Fibroblast of villous mesenchyme (primary cell): ENCODE measurements at regions not wholly inside any gene's neighbourhood (a gene's known extent, or its start where the extent isn't known, plus 50 kb on each side); places are given as distances from the start of the nearest gene placed in this dataset.

ENCODE experiments used
- DNase-seq: peaks from one replicate; pipeline ENCODE4 v3.0.0-alpha.2; 2010; ENCODE audit warnings: low read depth
- H3K4me3 ChIP-seq: 2 replicates; pipeline ENCODE4 v1.5.1; 2011; ENCODE audit warnings: low read depth, mild to moderate bottlenecking, low read length
- TF ChIP-seq, protein P1 (sequence below): IDR thresholded peaks from 2 replicates; pipeline ENCODE4 v1.5.1; 2012; ENCODE audit warnings: low read depth, mild to moderate bottlenecking, low read length; ENCODE audit not compliant: insufficient read depth

DNA sequence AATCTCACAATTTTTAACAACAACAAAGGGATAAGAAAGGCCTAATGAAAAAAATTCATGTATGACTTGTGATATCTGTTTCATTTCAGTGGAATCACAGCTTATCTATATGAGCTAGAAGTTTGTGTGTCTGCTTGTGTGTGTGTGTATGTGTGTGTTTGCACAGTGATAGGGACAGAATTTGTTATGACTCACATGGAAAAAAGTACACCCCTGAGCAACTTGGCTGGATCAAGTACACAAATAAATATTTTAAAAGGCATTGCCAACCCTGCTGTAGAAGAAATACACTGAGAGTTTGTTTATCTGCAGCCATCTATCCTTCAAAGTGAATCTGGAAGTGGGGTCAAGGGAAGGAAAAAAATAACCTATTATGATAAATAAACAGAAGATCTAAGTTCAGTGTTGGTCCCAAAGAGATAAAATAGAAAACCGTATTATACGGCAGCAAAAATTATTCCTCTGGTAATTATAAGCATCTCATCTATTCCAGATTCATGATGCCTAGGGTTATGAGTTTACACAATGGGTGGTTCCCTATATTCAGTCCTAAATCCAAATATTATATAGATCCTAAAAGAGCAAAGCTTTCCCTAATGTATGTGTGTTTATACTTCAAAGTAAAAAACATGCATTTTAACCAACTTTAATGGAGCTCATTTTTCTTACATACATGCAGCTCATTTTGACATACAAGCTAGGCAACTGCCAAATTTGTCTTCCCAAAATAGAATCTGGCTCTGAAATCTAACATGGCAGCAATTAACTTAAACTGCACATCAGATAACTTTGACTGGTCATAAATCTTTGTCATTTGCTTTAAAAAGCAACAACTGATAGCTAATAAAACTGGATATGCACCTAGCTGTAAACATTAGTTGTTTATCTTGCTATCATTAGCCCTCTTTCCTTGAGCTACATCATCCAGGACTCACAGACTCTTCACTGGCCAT is 420.6 kb downstream of the IRS1 start:
- TF ChIP-seq, protein P1, sequence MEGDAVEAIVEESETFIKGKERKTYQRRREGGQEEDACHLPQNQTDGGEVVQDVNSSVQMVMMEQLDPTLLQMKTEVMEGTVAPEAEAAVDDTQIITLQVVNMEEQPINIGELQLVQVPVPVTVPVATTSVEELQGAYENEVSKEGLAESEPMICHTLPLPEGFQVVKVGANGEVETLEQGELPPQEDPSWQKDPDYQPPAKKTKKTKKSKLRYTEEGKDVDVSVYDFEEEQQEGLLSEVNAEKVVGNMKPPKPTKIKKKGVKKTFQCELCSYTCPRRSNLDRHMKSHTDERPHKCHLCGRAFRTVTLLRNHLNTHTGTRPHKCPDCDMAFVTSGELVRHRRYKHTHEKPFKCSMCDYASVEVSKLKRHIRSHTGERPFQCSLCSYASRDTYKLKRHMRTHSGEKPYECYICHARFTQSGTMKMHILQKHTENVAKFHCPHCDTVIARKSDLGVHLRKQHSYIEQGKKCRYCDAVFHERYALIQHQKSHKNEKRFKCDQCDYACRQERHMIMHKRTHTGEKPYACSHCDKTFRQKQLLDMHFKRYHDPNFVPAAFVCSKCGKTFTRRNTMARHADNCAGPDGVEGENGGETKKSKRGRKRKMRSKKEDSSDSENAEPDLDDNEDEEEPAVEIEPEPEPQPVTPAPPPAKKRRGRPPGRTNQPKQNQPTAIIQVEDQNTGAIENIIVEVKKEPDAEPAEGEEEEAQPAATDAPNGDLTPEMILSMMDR = no peak
- no peak overlapping the region for H3K4me3 ChIP-seq
- DNase-seq = peak; percentile 52

DNA sequence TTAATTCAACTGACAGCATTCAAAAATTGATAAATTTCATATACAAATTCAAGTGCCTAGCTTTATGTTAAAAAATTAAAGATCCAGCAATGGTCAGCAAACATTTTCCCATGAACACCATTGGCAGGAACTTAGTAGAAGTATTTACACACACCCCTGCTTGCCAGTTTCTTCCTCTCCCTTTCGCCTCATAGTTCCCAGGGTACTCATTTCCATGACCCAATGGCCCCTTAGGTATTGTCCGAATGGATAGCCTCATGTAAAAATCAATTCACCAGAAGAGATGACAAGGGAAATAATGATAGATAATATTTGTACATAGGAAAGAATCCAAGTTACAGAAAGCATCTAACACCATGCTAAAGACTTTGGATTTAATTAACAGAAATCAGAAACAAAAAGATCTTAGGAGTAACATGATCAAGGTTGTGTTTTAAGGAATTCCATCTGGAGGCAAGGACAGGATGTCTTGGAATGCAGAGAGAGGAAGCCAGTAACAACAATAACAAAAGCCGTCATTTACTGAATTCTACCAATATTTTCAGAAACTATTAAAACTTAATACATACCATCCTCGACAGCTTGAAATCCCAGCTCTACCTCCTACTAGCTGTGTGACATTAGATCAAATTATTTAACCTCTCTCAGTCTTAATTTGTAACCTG is 423.0 kb downstream of the IRS1 start:
- TF ChIP-seq, protein P1 = no peak
- H3K4me3 ChIP-seq = no peak overlapping the region
- no peak for DNase-seq

DNA sequence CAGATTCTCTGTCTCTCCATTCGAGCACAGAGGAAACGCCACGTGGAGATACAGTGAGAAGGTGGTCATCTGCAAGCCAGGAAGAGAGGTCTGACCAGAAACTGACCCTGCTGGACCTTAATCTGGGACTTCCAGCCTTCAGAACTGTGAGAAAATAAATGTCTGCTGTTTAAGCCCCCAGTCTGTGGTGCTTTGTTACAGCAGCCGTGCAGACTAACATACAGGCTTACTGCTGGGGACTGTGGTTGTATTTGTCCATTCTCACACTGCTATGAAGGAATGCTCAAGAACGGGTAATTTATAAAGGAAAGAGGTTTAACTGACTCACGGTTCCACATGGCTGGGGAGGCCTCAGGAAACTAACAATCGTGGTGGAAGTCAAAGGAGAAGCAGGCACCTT is 432.7 kb downstream of the IRS1 start:
- H3K4me3 ChIP-seq = no peak overlapping the region
- TF ChIP-seq, protein P1 = no peak
- DNase-seq = no peak

DNA sequence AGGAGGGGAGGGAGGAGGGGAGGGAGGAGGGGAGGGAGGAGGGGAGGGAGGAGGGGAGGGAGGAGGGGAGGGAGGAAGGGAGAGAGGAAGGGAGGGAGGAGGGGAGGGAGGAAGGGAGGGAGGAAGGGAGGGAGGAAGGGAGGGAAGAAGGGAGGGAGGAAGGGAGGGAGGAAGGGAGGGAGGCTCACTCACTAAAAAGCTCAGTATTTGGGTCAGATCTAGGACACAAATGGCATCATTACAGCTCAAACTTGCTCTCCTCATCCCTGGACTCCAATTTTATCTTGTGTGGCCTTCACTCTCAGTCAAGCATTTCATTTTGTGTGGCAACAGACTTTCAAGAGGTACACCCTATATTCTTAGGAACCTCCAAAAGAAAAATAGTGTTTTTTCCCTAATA is 435.4 kb downstream of the IRS1 start:
- DNase-seq = no peak
- TF ChIP-seq, protein P1 = no peak
- no peak overlapping the region for H3K4me3 ChIP-seq

DNA sequence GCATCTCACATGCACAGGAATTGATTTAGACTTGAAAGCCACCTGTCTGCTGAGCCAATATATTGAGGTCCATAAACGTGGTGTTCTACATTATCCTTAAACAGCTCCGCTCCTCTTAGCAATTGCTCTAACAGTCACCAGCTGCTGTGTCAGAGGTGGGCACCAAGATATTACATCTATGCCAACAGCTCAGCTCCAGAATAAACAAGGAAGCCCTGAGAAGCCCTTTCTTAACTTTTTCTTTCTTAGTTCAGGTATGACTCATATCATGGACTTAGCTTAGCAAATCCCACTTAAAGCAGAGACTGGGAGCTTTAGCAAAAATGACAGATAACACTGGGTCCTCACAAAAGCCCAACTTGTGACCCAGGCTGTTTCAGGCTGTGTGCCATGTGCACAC is 436.6 kb downstream of the IRS1 start:
- TF ChIP-seq, protein P1 = no peak
- peak; percentile 40 for DNase-seq
- no peak overlapping the region for H3K4me3 ChIP-seq

DNA sequence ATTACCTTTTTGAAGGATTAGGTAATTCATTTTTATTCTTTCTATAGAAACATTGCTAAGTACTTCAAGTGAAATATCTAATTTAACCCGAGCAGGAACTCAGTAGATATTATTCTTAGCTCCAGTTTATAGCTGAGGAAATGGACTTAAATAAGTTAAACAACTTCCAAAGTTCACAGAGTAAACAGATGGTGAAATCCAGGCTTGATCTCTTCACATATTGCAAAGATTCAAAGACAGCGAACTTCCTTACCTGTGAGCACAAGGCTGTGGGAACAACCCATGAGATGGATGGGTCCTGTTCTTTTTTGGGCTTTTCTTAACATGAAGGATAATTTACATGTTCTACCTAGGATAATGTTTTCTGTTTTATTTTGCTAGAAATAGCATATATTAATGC is 439.0 kb downstream of the IRS1 start:
- TF ChIP-seq, protein P1 = no peak
- H3K4me3 ChIP-seq = no peak overlapping the region
- no peak for DNase-seq
